Epithelial cell of esophagus (primary cell): ENCODE measurements at regions not wholly inside any gene's neighbourhood (a gene's known extent, or its start where the extent isn't known, plus 50 kb on each side); places are given as distances from the start of the nearest gene placed in this dataset.

Experiments used
- DNase-seq: peaks from one replicate; pipeline ENCODE4 v3.0.0; 2010; ENCODE audit warnings: low read depth
- H3K4me3 ChIP-seq: 2 replicates; pipeline ENCODE4 v1.5.1; 2011; ENCODE audit warnings: mild to moderate bottlenecking, low read length, control low read depth
- CTCF ChIP-seq: IDR thresholded peaks from 2 replicates; pipeline ENCODE4 v1.5.1; 2011; ENCODE audit warnings: low read depth, mild to moderate bottlenecking, low read length, control low read depth, inconsistent platforms; ENCODE audit not compliant: insufficient read depth; ENCODE audit errors: missing control alignments

GRCh38 chr5:92353107-92354030, 970.3 kb upstream of the ARRDC3 start:
- H3K4me3 ChIP-seq, result no peak overlapping the region
- DNase-seq, result no peak
- TF ChIP-seq CTCF, result no peak

GRCh38 chr5:92337772-92338234, 954.7 kb upstream of the ARRDC3 start:
- no peak overlapping the region for H3K4me3 ChIP-seq
- peak; percentile 9 for DNase-seq
- no peak for TF ChIP-seq CTCF

- peak; percentile 55 for DNase-seq
- no peak overlapping the region for H3K4me3 ChIP-seq
- no peak for TF ChIP-seq CTCF
These were observed 948.9 kb upstream of the ARRDC3 start for GRCh38 chr5:92332039-92332438.

- TF ChIP-seq CTCF, result no peak
- H3K4me3 ChIP-seq, result no peak overlapping the region
- DNase-seq, result no peak
These were observed 947.2 kb upstream of the ARRDC3 start for GRCh38 chr5:92330365-92330764.

GRCh38 chr5:92329759-92330158, 946.6 kb upstream of the ARRDC3 start:
- no peak for TF ChIP-seq CTCF
- DNase-seq, result no peak
- H3K4me3 ChIP-seq, result no peak overlapping the region

- TF ChIP-seq CTCF, result no peak
- H3K4me3 ChIP-seq, result no peak overlapping the region
- DNase-seq, result no peak
These were observed 945.6 kb upstream of the ARRDC3 start for GRCh38 chr5:92328584-92329259.
